B cell (primary cell): ENCODE measurements at regions not wholly inside any gene's neighbourhood (a gene's known extent, or its start where the extent isn't known, plus 50 kb on each side); places are given as distances from the start of the nearest gene placed in this dataset.

Source experiments
- ATAC-seq: fragments of 200-7000 bp; cut with Tn5 transposase; one replicate; pipeline ENCODE4 v1.10.0; 2021; ENCODE audit warnings: low read depth, mild to moderate bottlenecking, moderate number of reproducible peaks, moderate library complexity
- CTCF ChIA-PET: fragments of 350-600 bp; sonication (Branson Sonifier 250); formaldehyde crosslinking; loops from one replicate; lab custom pipeline; 2021; ENCODE audit warnings: antibody characterized with exemption, inconsistent platforms; lab: Charles Lee
- POLR2A ChIA-PET: fragments of 350-600 bp; sonication (Branson Sonifier 250); formaldehyde crosslinking; loops from one replicate; lab custom pipeline; 2021; ENCODE audit warnings: antibody characterized with exemption; lab: Charles Lee
- DNase-seq: peaks from one replicate; pipeline ENCODE4 v3.0.0; 2013
- H2AFZ ChIP-seq: 2 replicates; pipeline ENCODE4 v1.6.1; 2012; ENCODE audit warnings: mild to moderate bottlenecking, low read depth, low read length; ENCODE audit not compliant: insufficient read depth, poor library complexity, severe bottlenecking
- H3K27ac ChIP-seq, 2 donors: 1 replicate in 1 of 2; 2 replicates in 1 of 2; pipeline ENCODE4 v1.5.1; 2012 to 2013; ENCODE audit warnings: low read length in 2 of 2, mild to moderate bottlenecking in 2 of 2, moderate library complexity in 1 of 2
- H3K27me3 ChIP-seq, 4 experiments: fragments of 200-600 bp in 1 of 4; sonication (generic) in 1 of 4; replicated peaks in 1 of 4; 1 replicate in 2 of 4; 2 replicates in 2 of 4; pipeline versions ENCODE4 v1.6.1 to v1.7.0; 2013 to 2016; ENCODE audit warnings: low read length in 3 of 4, mild to moderate bottlenecking in 2 of 4, mixed read lengths in 1 of 4, moderate library complexity in 1 of 4; ENCODE audit not compliant: insufficient read depth in 4 of 4, control insufficient read depth in 3 of 4; ENCODE audit errors: control extremely low read depth in 1 of 4
- H3K36me3 ChIP-seq, 2 experiments: replicated peaks in 1 of 2; 1 replicate in 1 of 2; 2 replicates in 1 of 2; pipeline versions ENCODE4 v1.6.1 to v1.7.1; 2013; ENCODE audit warnings: low read length in 1 of 2; ENCODE audit not compliant: insufficient read depth in 2 of 2, control insufficient read depth in 1 of 2; ENCODE audit errors: control extremely low read depth in 1 of 2, extremely low read depth in 1 of 2
- H3K4me1 ChIP-seq, 2 donors: fragments of 200-600 bp in 1 of 2; sonication (generic) in 1 of 2; 1 replicate in 1 of 2; 2 replicates in 1 of 2; pipeline versions ENCODE4 v1.5.1 to v1.6.1; 2013 to 2017; ENCODE audit warnings: low read length in 2 of 2; ENCODE audit not compliant: control insufficient read depth in 2 of 2, insufficient read depth in 2 of 2
- H3K4me2 ChIP-seq: replicated peaks from 2 replicates; pipeline ENCODE3; 2012; ENCODE audit warnings: mild to moderate bottlenecking, low read depth, low read length; ENCODE audit not compliant: poor library complexity, severe bottlenecking
- H3K4me3 ChIP-seq, 5 experiments: fragments of 200-600 bp in 1 of 5; sonication (generic) in 1 of 5; 1 replicate in 3 of 5; 2 replicates in 2 of 5; pipeline versions ENCODE4 v1.5.1 to v1.7.0; 2011 to 2016; ENCODE audit warnings: low read length in 4 of 5, mild to moderate bottlenecking in 4 of 5, low read depth in 2 of 5, control low read depth in 1 of 5, moderate library complexity in 1 of 5; ENCODE audit not compliant: insufficient read depth in 1 of 5; ENCODE audit errors: control extremely low read depth in 1 of 5, extremely low read depth in 1 of 5
- H3K79me2 ChIP-seq: fragments of 200-600 bp; sonication (generic); one replicate; pipeline ENCODE4 v1.6.0; 2016; ENCODE audit warnings: low read length; ENCODE audit not compliant: control insufficient read depth, insufficient read depth
- H3K9ac ChIP-seq: fragments of 200-600 bp; sonication (generic); 2 replicates; pipeline ENCODE4 v1.6.1; 2017; ENCODE audit warnings: mild to moderate bottlenecking, low read length, moderate library complexity
- H3K9me3 ChIP-seq, 3 donors: one replicate each; pipeline versions ENCODE4 v1.6.1 to v1.7.1; 2013; ENCODE audit warnings: low read length in 2 of 3; ENCODE audit not compliant: control insufficient read depth in 2 of 3, insufficient read depth in 1 of 3; ENCODE audit errors: control extremely low read depth in 1 of 3
- H4K20me1 ChIP-seq: 2 replicates; pipeline ENCODE4 v1.6.0; 2012; ENCODE audit warnings: mild to moderate bottlenecking, low read length; ENCODE audit not compliant: insufficient read depth, control insufficient read depth, poor library complexity, severe bottlenecking
- H3K27ac Mint-ChIP-seq: one replicate; pipeline ENCODE4 v1.8.0; 2021; ENCODE audit warnings: mixed read lengths
- H3K27me3 Mint-ChIP-seq: one replicate; pipeline ENCODE4 v1.8.0; 2021; ENCODE audit warnings: mixed read lengths
- H3K4me1 Mint-ChIP-seq: one replicate; pipeline ENCODE4 v1.8.0; 2021; ENCODE audit warnings: mixed read lengths
- H3K4me3 Mint-ChIP-seq: one replicate; pipeline ENCODE4 v1.8.0; 2021; ENCODE audit warnings: mixed read lengths
- H3K9me3 Mint-ChIP-seq: one replicate; pipeline ENCODE4 v1.8.0; 2022; ENCODE audit warnings: mixed read lengths; ENCODE audit not compliant: insufficient read depth
- EZH2 ChIP-seq: IDR thresholded peaks from 2 replicates; pipeline ENCODE4 v1.6.1; 2012; ENCODE audit warnings: borderline replicate concordance, low read depth, mild to moderate bottlenecking, moderate library complexity, low read length; ENCODE audit not compliant: insufficient read depth, poor library complexity, severe bottlenecking
- WGBS: methylation state at CpG from one replicate; pipeline ENCODE4 v1.1.5; 2013; ENCODE audit warnings: missing lambda C conversion rate; ENCODE audit not compliant: insufficient coverage; 5-methylcytosine and 5-hydroxymethylcytosine counted together
- intact Hi-C: fragments of 100-400 bp; cut with micrococcal nuclease; formaldehyde crosslinking; loops from one replicate; pipeline ENCODE4 v1.10.0; 2022
- TF ChIP-seq, protein P1 (sequence below): fragments of 200-600 bp; IDR thresholded peaks from one replicate; pipeline ENCODE4 v1.8.0; 2022; ENCODE audit warnings: antibody characterized with exemption, mild to moderate bottlenecking

DNA sequence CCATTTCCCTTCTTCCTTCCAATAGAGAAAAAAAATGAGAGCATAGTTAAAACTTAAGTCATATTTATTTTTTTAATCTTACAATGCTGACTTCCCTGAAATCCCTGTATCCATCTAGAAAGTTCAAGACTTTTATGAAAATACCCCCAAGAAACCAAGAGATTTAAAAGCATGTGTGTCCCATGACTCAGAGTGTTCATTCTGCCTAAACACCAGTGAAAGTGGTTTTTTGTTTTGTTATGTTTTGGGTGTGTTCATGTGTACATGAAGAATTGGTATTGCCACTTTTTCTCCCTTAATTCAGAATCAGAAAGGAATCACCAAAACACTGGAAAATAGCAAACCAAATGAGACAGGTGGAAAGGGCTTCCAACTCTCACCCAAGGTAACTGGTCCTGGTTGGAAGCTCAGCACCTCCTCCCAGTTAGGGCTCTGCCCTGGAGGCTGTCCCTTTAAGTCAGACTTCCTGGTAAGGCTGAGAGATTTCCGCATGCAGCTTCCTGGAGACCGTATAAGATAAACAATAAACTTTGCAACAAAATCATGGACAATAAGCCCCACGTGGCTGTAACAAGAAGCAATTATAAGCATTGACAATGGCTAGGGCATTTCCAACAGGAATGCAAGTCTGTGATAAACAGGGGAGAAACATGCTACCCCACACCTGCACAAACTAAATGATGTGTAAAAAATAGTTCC is 121.9 kb upstream of the ARHGEF3 start:
- peak; percentile 50 for DNase-seq
- Histone ChIP-seq H3K4me2 (peak overlapping the region; percentile 38), H3K79me2 (no peaks in the 10 kb centered on the region), H3K9ac (no peak overlapping the region), H3K27me3 (no peaks in the 10 kb centered on the region), H3K4me1 (peaks cover 35 to 40% of the 10 kb centered on the region in 2 donors), H2AFZ (peak overlapping the region; percentile 50), H3K4me3 (peak overlapping the region in 1 of 5 experiments; percentile 22), H3K27ac (peak overlapping the region; percentile 35 to 47), H3K9me3 (no peaks in the 10 kb centered on the region), H4K20me1 (no peaks in the 10 kb centered on the region), H3K36me3 (no peaks in the 10 kb centered on the region)
- 20% methylated on average over 1 of the region's 3 CpGs for WGBS
- no peaks in the 10 kb centered on the region for H3K27me3 Mint-ChIP-seq
- intact Hi-C loops, result no loop called here
- peaks cover 46% of the 10 kb centered on the region for H3K4me1 Mint-ChIP-seq
- TF ChIP-seq EZH2, result no peak
- TF ChIP-seq, protein P1, sequence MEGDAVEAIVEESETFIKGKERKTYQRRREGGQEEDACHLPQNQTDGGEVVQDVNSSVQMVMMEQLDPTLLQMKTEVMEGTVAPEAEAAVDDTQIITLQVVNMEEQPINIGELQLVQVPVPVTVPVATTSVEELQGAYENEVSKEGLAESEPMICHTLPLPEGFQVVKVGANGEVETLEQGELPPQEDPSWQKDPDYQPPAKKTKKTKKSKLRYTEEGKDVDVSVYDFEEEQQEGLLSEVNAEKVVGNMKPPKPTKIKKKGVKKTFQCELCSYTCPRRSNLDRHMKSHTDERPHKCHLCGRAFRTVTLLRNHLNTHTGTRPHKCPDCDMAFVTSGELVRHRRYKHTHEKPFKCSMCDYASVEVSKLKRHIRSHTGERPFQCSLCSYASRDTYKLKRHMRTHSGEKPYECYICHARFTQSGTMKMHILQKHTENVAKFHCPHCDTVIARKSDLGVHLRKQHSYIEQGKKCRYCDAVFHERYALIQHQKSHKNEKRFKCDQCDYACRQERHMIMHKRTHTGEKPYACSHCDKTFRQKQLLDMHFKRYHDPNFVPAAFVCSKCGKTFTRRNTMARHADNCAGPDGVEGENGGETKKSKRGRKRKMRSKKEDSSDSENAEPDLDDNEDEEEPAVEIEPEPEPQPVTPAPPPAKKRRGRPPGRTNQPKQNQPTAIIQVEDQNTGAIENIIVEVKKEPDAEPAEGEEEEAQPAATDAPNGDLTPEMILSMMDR, result no peak
- CTCF ChIA-PET, result interaction anchor here (2.8 kb wide), 1 partner anchor 123 kb away, joined by 12 read pairs; the partner anchor contains the start of gene ARHGEF3
- POLR2A ChIA-PET, result no interaction called here
- ATAC-seq, result peak; percentile 45
- peak overlapping the region; percentile 54 for H3K27ac Mint-ChIP-seq
- H3K4me3 Mint-ChIP-seq, result peak overlapping the region; percentile 64
- H3K9me3 Mint-ChIP-seq, result no peaks in the 10 kb centered on the region
